Parathyroid adenoma (tissue), 2 donors: ENCODE measurements at regions not wholly inside any gene's neighbourhood (a gene's known extent, or its start where the extent isn't known, plus 50 kb on each side); places are given as distances from the start of the nearest gene placed in this dataset.

Experiments used
- H2AFZ ChIP-seq: fragments of 300-600 bp; sonication (generic); one replicate; pipeline ENCODE4 v1.7.0; 2017; ENCODE audit warnings: antibody characterized with exemption, mild to moderate bottlenecking
- H3K27ac ChIP-seq: fragments of 300-600 bp; sonication (generic); one replicate; pipeline ENCODE4 v1.7.0; 2017
- H3K27me3 ChIP-seq: fragments of 300-600 bp; sonication (generic); one replicate; pipeline ENCODE4 v1.7.0; 2017; ENCODE audit warnings: low read length; ENCODE audit not compliant: control insufficient read depth, insufficient read depth
- H3K36me3 ChIP-seq: fragments of 300-600 bp; sonication (generic); one replicate; pipeline ENCODE4 v1.7.0; 2017; ENCODE audit warnings: low read length; ENCODE audit not compliant: control insufficient read depth, insufficient read depth
- H3K4me1 ChIP-seq: fragments of 300-600 bp; sonication (generic); one replicate; pipeline ENCODE4 v1.7.0; 2017; ENCODE audit warnings: control low read depth
- H3K4me2 ChIP-seq: fragments of 300-600 bp; sonication (generic); one replicate; pipeline ENCODE4 v1.7.0; 2017; ENCODE audit warnings: low read length
- H3K4me3 ChIP-seq: fragments of 300-600 bp; sonication (generic); one replicate; pipeline ENCODE4 v1.7.0; 2017; ENCODE audit warnings: low read depth, low read length
- H3K79me2 ChIP-seq: fragments of 300-600 bp; sonication (generic); one replicate; pipeline ENCODE4 v1.7.0; 2017; ENCODE audit warnings: control low read depth
- H3K9ac ChIP-seq: fragments of 300-600 bp; sonication (generic); one replicate; pipeline ENCODE4 v1.7.0; 2017; ENCODE audit warnings: mild to moderate bottlenecking
- H3K9me3 ChIP-seq: fragments of 300-600 bp; sonication (generic); one replicate; pipeline ENCODE4 v1.7.0; 2017; ENCODE audit warnings: low read length; ENCODE audit not compliant: control insufficient read depth
- TF ChIP-seq, protein P1 (sequence below): fragments of 300-600 bp; sonication (generic); IDR thresholded peaks from one replicate; pipeline ENCODE4 v1.7.0; 2017; ENCODE audit warnings: antibody characterized with exemption, mild to moderate bottlenecking
- donor health status: primary hyperparathyroidism.

DNA sequence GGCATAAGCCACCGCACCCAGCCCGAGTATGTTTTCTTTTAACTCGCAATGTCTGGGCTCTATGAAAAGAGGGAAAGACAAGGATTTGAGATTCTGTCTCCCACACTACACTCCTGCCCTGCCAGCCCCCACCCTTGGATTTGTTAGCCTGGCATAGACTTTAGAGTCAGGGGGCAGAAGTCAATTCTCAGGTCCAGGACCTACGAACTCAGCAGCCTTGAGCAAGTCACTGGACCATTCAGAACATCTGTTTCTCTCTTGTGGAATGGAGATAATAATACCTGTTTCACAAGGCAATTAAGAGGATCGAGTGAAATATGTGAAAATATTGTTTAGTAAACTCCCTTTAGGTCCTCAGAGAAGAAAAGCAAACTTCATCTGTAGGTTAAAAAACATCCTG is 66.1 kb upstream of the FUT8 start:
- H2AFZ ChIP-seq: peak overlapping the region; percentile 76
- H3K36me3 ChIP-seq: no peaks in the 10 kb centered on the region
- no peaks in the 10 kb centered on the region for H3K9me3 ChIP-seq
- peak overlapping the region; percentile 13 for H3K4me3 ChIP-seq
- H3K79me2 ChIP-seq: no peaks in the 10 kb centered on the region
- TF ChIP-seq, protein P1, sequence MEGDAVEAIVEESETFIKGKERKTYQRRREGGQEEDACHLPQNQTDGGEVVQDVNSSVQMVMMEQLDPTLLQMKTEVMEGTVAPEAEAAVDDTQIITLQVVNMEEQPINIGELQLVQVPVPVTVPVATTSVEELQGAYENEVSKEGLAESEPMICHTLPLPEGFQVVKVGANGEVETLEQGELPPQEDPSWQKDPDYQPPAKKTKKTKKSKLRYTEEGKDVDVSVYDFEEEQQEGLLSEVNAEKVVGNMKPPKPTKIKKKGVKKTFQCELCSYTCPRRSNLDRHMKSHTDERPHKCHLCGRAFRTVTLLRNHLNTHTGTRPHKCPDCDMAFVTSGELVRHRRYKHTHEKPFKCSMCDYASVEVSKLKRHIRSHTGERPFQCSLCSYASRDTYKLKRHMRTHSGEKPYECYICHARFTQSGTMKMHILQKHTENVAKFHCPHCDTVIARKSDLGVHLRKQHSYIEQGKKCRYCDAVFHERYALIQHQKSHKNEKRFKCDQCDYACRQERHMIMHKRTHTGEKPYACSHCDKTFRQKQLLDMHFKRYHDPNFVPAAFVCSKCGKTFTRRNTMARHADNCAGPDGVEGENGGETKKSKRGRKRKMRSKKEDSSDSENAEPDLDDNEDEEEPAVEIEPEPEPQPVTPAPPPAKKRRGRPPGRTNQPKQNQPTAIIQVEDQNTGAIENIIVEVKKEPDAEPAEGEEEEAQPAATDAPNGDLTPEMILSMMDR: no peak
- no peak overlapping the region for H3K27ac ChIP-seq
- H3K4me1 ChIP-seq: peaks cover 6% of the 10 kb centered on the region
- H3K4me2 ChIP-seq: peak overlapping the region; percentile 52
- H3K27me3 ChIP-seq: no peaks in the 10 kb centered on the region
- no peak overlapping the region for H3K9ac ChIP-seq

GRCh38 chr14:65346895-65347294 is 65.6 kb upstream of the FUT8 start:
- Histone ChIP-seq H2AFZ (peak overlapping the region; percentile 76), H3K9me3 (no peaks in the 10 kb centered on the region), H3K79me2 (no peaks in the 10 kb centered on the region), H3K27ac (no peak overlapping the region), H3K36me3 (no peaks in the 10 kb centered on the region), H3K27me3 (no peaks in the 10 kb centered on the region), H3K9ac (no peak overlapping the region), H3K4me1 (peaks cover 6% of the 10 kb centered on the region), H3K4me3 (peak overlapping the region; percentile 13), H3K4me2 (peak overlapping the region; percentile 52)
- TF ChIP-seq, protein P1: no peak

- Histone ChIP-seq H3K9me3 (no peaks in the 10 kb centered on the region), H3K4me3 (no peak overlapping the region), H2AFZ (peak overlapping the region; percentile 22), H3K79me2 (no peaks in the 10 kb centered on the region), H3K36me3 (no peaks in the 10 kb centered on the region), H3K27me3 (no peaks in the 10 kb centered on the region), H3K9ac (no peak overlapping the region), H3K27ac (no peak overlapping the region), H3K4me2 (no peak overlapping the region), H3K4me1 (peaks cover 6% of the 10 kb centered on the region)
- TF ChIP-seq, protein P1: no peak
These were observed 64.4 kb upstream of the FUT8 start for GRCh38 chr14:65348137-65348536.

- Histone ChIP-seq H3K4me2 (no peak overlapping the region), H3K4me3 (no peak overlapping the region), H2AFZ (no peak overlapping the region), H3K36me3 (no peaks in the 10 kb centered on the region), H3K27ac (no peak overlapping the region), H3K4me1 (peaks cover 6% of the 10 kb centered on the region), H3K27me3 (no peaks in the 10 kb centered on the region), H3K9me3 (no peaks in the 10 kb centered on the region), H3K79me2 (no peaks in the 10 kb centered on the region), H3K9ac (no peak overlapping the region)
- TF ChIP-seq, protein P1: no peak
These were observed 63.4 kb upstream of the FUT8 start for GRCh38 chr14:65349100-65349499.

GRCh38 chr14:65351493-65352194 is 60.9 kb upstream of the FUT8 start:
- Histone ChIP-seq H3K27me3 (no peaks in the 10 kb centered on the region), H3K9ac (no peak overlapping the region), H3K36me3 (no peaks in the 10 kb centered on the region), H3K4me3 (no peak overlapping the region), H3K27ac (no peak overlapping the region), H2AFZ (no peak overlapping the region), H3K79me2 (no peaks in the 10 kb centered on the region), H3K4me1 (peaks cover 4% of the 10 kb centered on the region), H3K9me3 (no peaks in the 10 kb centered on the region), H3K4me2 (no peak overlapping the region)
- TF ChIP-seq, protein P1: no peak
